IMR-90 (cell line): ENCODE measurements at regions not wholly inside any gene's neighbourhood (a gene's known extent, or its start where the extent isn't known, plus 50 kb on each side); places are given as distances from the start of the nearest gene placed in this dataset.

Experiments
- ATAC-seq: fragments of 200-7000 bp; cut with Tn5 transposase; 2 replicates; pipeline ENCODE4 v1.9.1; 2020; ENCODE audit warnings: low read depth, mild to moderate bottlenecking, moderate library complexity
- BruUV-seq: library from RNA; stranded (reverse); fragments of 400-500 nt; replicated peaks from 2 replicates; lab custom pipeline; 2021; lab: Mats Ljungman, UMichigan
- CTCF ChIA-PET: fragments of 300-600 bp; formaldehyde crosslinking; extraction: SDS; loops from one replicate; lab custom pipeline; 2021; ENCODE audit warnings: antibody characterized with exemption; lab: Yijun Ruan, JAX
- POLR2A ChIA-PET: fragments of 300-600 bp; sonication (Branson Sonifier 250); formaldehyde crosslinking; loops from one replicate; lab custom pipeline; 2022; ENCODE audit warnings: antibody characterized with exemption; ENCODE audit not compliant: unreplicated experiment; lab: Charles Lee
- DNase-seq: peaks from one replicate; pipeline ENCODE4 v3.0.0; 2013
- H2AFZ ChIP-seq: replicated peaks from 2 replicates; pipeline ENCODE3; 2013; ENCODE audit warnings: low read length, mild to moderate bottlenecking; ENCODE audit not compliant: poor library complexity
- H2AK5ac ChIP-seq: 2 replicates; pipeline ENCODE4 v1.6.1; 2013; ENCODE audit warnings: low read depth, low read length, inconsistent platforms
- H2AK9ac ChIP-seq: replicated peaks from 2 replicates; pipeline ENCODE3; 2013; ENCODE audit warnings: mild to moderate bottlenecking, low read depth, low read length, moderate library complexity; ENCODE audit not compliant: poor library complexity
- H2BK120ac ChIP-seq: 2 replicates; pipeline ENCODE4 v1.6.1; 2013; ENCODE audit warnings: low read depth, low read length, inconsistent platforms
- H2BK15ac ChIP-seq: 3 replicates; pipeline ENCODE4 v1.6.1; 2013; ENCODE audit warnings: low read depth, low read length, inconsistent platforms
- H2BK20ac ChIP-seq: 2 replicates; pipeline ENCODE4 v1.6.1; 2013; ENCODE audit warnings: low read depth, mild to moderate bottlenecking, inconsistent platforms, low read length, moderate library complexity
- H2BK5ac ChIP-seq: 2 replicates; pipeline ENCODE4 v1.6.1; 2013; ENCODE audit warnings: mild to moderate bottlenecking, low read depth, low read length, inconsistent platforms; ENCODE audit not compliant: poor library complexity, severe bottlenecking
- H3K14ac ChIP-seq: replicated peaks from 2 replicates; pipeline ENCODE4 v1.6.1; 2013; ENCODE audit warnings: low read depth, low read length, inconsistent platforms
- H3K18ac ChIP-seq: 2 replicates; pipeline ENCODE4 v1.6.1; 2013; ENCODE audit warnings: low read depth, low read length, control low read depth
- H3K23ac ChIP-seq: 2 replicates; pipeline ENCODE4 v1.6.1; 2013; ENCODE audit warnings: low read depth, low read length, inconsistent platforms
- H3K27ac ChIP-seq: 2 replicates; pipeline ENCODE4 v1.5.1; 2013; ENCODE audit warnings: mild to moderate bottlenecking, control low read depth, low read length; ENCODE audit not compliant: insufficient read depth
- H3K27me3 ChIP-seq: 2 replicates; pipeline ENCODE4 v1.6.1; 2013; ENCODE audit warnings: low read length; ENCODE audit not compliant: control insufficient read depth, insufficient read depth
- H3K36me3 ChIP-seq: 2 replicates; pipeline ENCODE4 v1.6.1; 2013; ENCODE audit warnings: low read length, mixed read lengths; ENCODE audit not compliant: control insufficient read depth, insufficient read depth
- H3K4ac ChIP-seq: 2 replicates; pipeline ENCODE4 v1.6.1; 2013; ENCODE audit warnings: low read depth, low read length, inconsistent platforms
- H3K4me1 ChIP-seq: 2 replicates; pipeline ENCODE4 v1.6.1; 2013; ENCODE audit warnings: low read length, mixed read lengths; ENCODE audit not compliant: control insufficient read depth, insufficient read depth
- H3K4me2 ChIP-seq: 2 replicates; pipeline ENCODE4 v1.6.1; 2013; ENCODE audit warnings: low read depth, mild to moderate bottlenecking, control low read depth, low read length, moderate library complexity
- H3K4me3 ChIP-seq: 2 replicates; pipeline ENCODE4 v1.5.1; 2013; ENCODE audit warnings: low read depth, mild to moderate bottlenecking, control low read depth, low read length, moderate library complexity; ENCODE audit not compliant: insufficient read depth
- H3K56ac ChIP-seq: 2 replicates; pipeline ENCODE4 v1.6.1; 2013; ENCODE audit warnings: low read length, inconsistent platforms; ENCODE audit not compliant: insufficient read depth; ENCODE audit errors: extremely low read depth
- H3K79me1 ChIP-seq, 2 experiments: 2 replicates each; pipeline ENCODE4 v1.6.1; 2013; ENCODE audit warnings: low read length in 2 of 2, inconsistent platforms in 1 of 2, low read depth in 1 of 2
- H3K9ac ChIP-seq: 2 replicates; pipeline ENCODE4 v1.6.1; 2013; ENCODE audit warnings: low read depth, low read length, control low read depth
- H3K9me1 ChIP-seq: 2 replicates; pipeline ENCODE4 v1.6.1; 2013; ENCODE audit warnings: low read length, inconsistent platforms; ENCODE audit not compliant: insufficient read depth
- H3K9me3 ChIP-seq: 2 replicates; pipeline ENCODE4 v1.6.1; 2013; ENCODE audit warnings: low read length; ENCODE audit not compliant: control insufficient read depth, insufficient read depth
- H4K20me1 ChIP-seq: 2 replicates; pipeline ENCODE4 v1.6.1; 2013; ENCODE audit warnings: low read length, inconsistent platforms; ENCODE audit not compliant: insufficient read depth
- H4K5ac ChIP-seq: 2 replicates; pipeline ENCODE4 v1.6.1; 2013; ENCODE audit warnings: mild to moderate bottlenecking, low read depth, low read length, control low read depth
- H4K8ac ChIP-seq, 2 experiments: 2 replicates each; pipeline ENCODE4 v1.6.1; 2013; ENCODE audit warnings: low read depth in 2 of 2, low read length in 2 of 2, control low read depth in 1 of 2, inconsistent platforms in 1 of 2
- H4K91ac ChIP-seq: 2 replicates; pipeline ENCODE4 v1.6.1; 2013; ENCODE audit warnings: low read depth, low read length, inconsistent platforms; ENCODE audit not compliant: insufficient read depth
- WGBS, 2 experiments: methylation state at CpG; one replicate each; pipeline versions ENCODE4 v1.1.5 to v1.1.7; 2013; ENCODE audit warnings: missing lambda C conversion rate in 2 of 2; ENCODE audit not compliant: insufficient read length in 1 of 2; ENCODE audit errors: extremely low coverage in 2 of 2; 5-methylcytosine and 5-hydroxymethylcytosine counted together
- dilution Hi-C: fragments of 300-500 bp; cut with HindIII; formaldehyde crosslinking; loops from one replicate; pipeline ENCODE4 v1.14.3; 2018; ENCODE audit warnings: low sequenced_read_pairs; ENCODE audit not compliant: unreplicated experiment
- in situ Hi-C: fragments of 300-500 bp; cut with MboI; formaldehyde crosslinking; loops from 3 replicates; pipeline ENCODE4 v1.14.3; 2019; ENCODE audit warnings: low sequenced_read_pairs, inconsistent platforms, mixed read lengths
- intact Hi-C: fragments of 100-400 bp; cut with micrococcal nuclease; formaldehyde crosslinking; loops from 2 replicates; pipeline ENCODE4 v1.10.0; 2022
- TF ChIP-seq, protein P1 (sequence below): fragments of 150-350 bp; IDR thresholded peaks from 2 replicates; pipeline ENCODE4 v1.6.1; 2016; ENCODE audit warnings: low read depth, mild to moderate bottlenecking, low read length, moderate library complexity, borderline replicate concordance

- ChIA-PET CTCF (interaction anchor here (0.5 kb wide), 1 partner anchor 72 kb away, joined by 6 read pairs; no protein-coding TSS in a partner anchor), POLR2A (no interaction called here)
- H2AK5ac ChIP-seq, result no peak overlapping the region
- no peak overlapping the region for H2BK5ac ChIP-seq
- no peak overlapping the region for H4K91ac ChIP-seq
- H4K20me1 ChIP-seq, result no peaks in the 10 kb centered on the region
- H3K4ac ChIP-seq, result no peak overlapping the region
- H3K27ac ChIP-seq, result no peak overlapping the region
- H3K27me3 ChIP-seq, result peaks cover 6% of the 10 kb centered on the region; the same call in 1 of the 2 replicates
- H3K79me1 ChIP-seq, result no peaks in the 10 kb centered on the region
- no peak overlapping the region for H4K8ac ChIP-seq
- no peak overlapping the region for H2BK15ac ChIP-seq
- no peaks in the 10 kb centered on the region for H3K36me3 ChIP-seq
- in situ Hi-C loops (no loop called here), dilution Hi-C loops (no loop called here), intact Hi-C loops (no loop called here)
- BruUV-seq, result no TSS peak
- DNase-seq (no peak), ATAC-seq (no peak)
- H2AK9ac ChIP-seq, result no peak overlapping the region
- no peak overlapping the region for H4K5ac ChIP-seq
- no peak overlapping the region for H2AFZ ChIP-seq
- no peak overlapping the region for H3K9ac ChIP-seq
- peaks cover 9% of the 10 kb centered on the region for H3K4me1 ChIP-seq
- TF ChIP-seq, protein P1, sequence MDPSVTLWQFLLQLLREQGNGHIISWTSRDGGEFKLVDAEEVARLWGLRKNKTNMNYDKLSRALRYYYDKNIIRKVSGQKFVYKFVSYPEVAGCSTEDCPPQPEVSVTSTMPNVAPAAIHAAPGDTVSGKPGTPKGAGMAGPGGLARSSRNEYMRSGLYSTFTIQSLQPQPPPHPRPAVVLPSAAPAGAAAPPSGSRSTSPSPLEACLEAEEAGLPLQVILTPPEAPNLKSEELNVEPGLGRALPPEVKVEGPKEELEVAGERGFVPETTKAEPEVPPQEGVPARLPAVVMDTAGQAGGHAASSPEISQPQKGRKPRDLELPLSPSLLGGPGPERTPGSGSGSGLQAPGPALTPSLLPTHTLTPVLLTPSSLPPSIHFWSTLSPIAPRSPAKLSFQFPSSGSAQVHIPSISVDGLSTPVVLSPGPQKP, result no peak
- H3K23ac ChIP-seq, result no peak overlapping the region
- no peaks in the 10 kb centered on the region for H3K9me1 ChIP-seq
- H3K56ac ChIP-seq, result no peak overlapping the region
- no peaks in the 10 kb centered on the region; the same call in 1 of the 2 replicates for H3K9me3 ChIP-seq
- H2BK120ac ChIP-seq, result no peak overlapping the region
- no peak overlapping the region for H3K14ac ChIP-seq
- WGBS, 2 experiments, result no CpG with 5 or more reads among the region's 3 CpGs
- no peak overlapping the region for H3K4me2 ChIP-seq
- no peak overlapping the region for H2BK20ac ChIP-seq
- H3K4me3 ChIP-seq, result no peak overlapping the region
- no peak overlapping the region for H3K18ac ChIP-seq
Measured at GRCh38 chr2:71826299-71826698, 321.4 kb downstream of the CYP26B1 start.
